ENCODE measurements at regions not wholly inside any gene's neighbourhood (a gene's known extent, or its start where the extent isn't known, plus 50 kb on each side); places are given as distances from the start of the nearest gene placed in this dataset.
"Not testable (repeated sequence)": the region's sequence is repeated elsewhere in the genome, so short reads cannot be mapped to it uniquely, and the experiment has no call there.

GRCh38 chr17:20908313-20909267 lies 134.2 kb downstream of the USP22 start:
- 9 to 13% methylated on average over 32 to 38 of the region's 43 CpGs for WGBS, 2 experiments (ENCODE audit: insufficient coverage in 2 of 2)
- Histone ChIP-seq H3K27ac (ENCODE audit: low read depth, low read length, severe bottlenecking) (peak overlapping the region; percentile 82), H3K9me3 (ENCODE audit: control insufficient read depth, low read length) (no peaks in the 10 kb centered on the region), H3K36me3 (ENCODE audit: control insufficient read depth, insufficient read depth, low read length) (no peaks in the 10 kb centered on the region), H3K4me3 (ENCODE audit: extremely low read depth, insufficient read depth, low read length, poor library complexity, severe bottlenecking) (peak overlapping the region; percentile 22), H3K4me1 (ENCODE audit: control insufficient read depth, insufficient read depth, low read length, poor library complexity, severe bottlenecking) (no peaks in the 10 kb centered on the region)

DNA sequence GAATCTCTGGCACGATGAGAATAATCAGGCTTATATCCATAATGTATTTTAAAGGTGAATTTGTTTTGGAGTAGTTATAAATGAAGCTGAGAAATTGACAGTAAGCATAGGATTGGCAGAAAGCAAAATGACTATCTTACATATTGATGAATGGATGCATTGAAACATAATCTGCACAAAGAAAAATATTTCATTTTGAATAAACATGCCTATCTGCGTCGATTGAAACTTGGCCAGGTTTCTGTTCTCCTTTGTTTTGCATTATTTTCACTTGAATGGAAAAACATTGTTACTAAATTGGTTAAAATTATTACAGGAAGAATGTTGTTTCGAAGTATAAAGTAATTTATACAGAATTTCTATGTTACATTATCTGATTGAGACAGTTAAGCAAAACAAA lies 128.2 kb downstream of the USP22 start:
- no CpG with 5 or more reads among the region's 4 CpGs for WGBS, 2 experiments (ENCODE audit: insufficient coverage in 2 of 2)
- H3K4me1 ChIP-seq (ENCODE audit: control insufficient read depth, insufficient read depth, low read length, poor library complexity, severe bottlenecking): no peaks in the 10 kb centered on the region
- H3K4me3 ChIP-seq (ENCODE audit: extremely low read depth, insufficient read depth, low read length, poor library complexity, severe bottlenecking): no peak overlapping the region
- no peaks in the 10 kb centered on the region for H3K36me3 ChIP-seq (ENCODE audit: control insufficient read depth, insufficient read depth, low read length)
- no peaks in the 10 kb centered on the region for H3K9me3 ChIP-seq (ENCODE audit: control insufficient read depth, low read length)
- H3K27ac ChIP-seq (ENCODE audit: low read depth, low read length, severe bottlenecking): no peak overlapping the region

- Histone ChIP-seq H3K4me1 (ENCODE audit: control insufficient read depth, insufficient read depth, low read length, poor library complexity, severe bottlenecking) (no peaks in the 10 kb centered on the region), H3K4me3 (ENCODE audit: extremely low read depth, insufficient read depth, low read length, poor library complexity, severe bottlenecking) (no peak overlapping the region), H3K9me3 (ENCODE audit: control insufficient read depth, low read length) (no peaks in the 10 kb centered on the region), H3K36me3 (ENCODE audit: control insufficient read depth, insufficient read depth, low read length) (no peaks in the 10 kb centered on the region), H3K27ac (ENCODE audit: low read depth, low read length, severe bottlenecking) (no peak overlapping the region)
- WGBS, 2 experiments (ENCODE audit: insufficient coverage in 2 of 2): 76 to 94% methylated on average over 2 to 3 of the region's 4 CpGs
Observed at GRCh38 chr17:20916383-20916782, 126.4 kb downstream of the USP22 start.

- 93% methylated on average over 2 of the region's 10 CpGs; no CpG with 5 or more reads in 1 of the 2 experiments for WGBS, 2 experiments (ENCODE audit: insufficient coverage in 2 of 2)
- not testable (repeated sequence) for H3K4me3 ChIP-seq (ENCODE audit: extremely low read depth, insufficient read depth, low read length, poor library complexity, severe bottlenecking); H3K4me1 ChIP-seq (ENCODE audit: control insufficient read depth, insufficient read depth, low read length, poor library complexity, severe bottlenecking); H3K27ac ChIP-seq (ENCODE audit: low read depth, low read length, severe bottlenecking); H3K36me3 ChIP-seq (ENCODE audit: control insufficient read depth, insufficient read depth, low read length); H3K9me3 ChIP-seq (ENCODE audit: control insufficient read depth, low read length)
Observed at GRCh38 chr17:20917610-20918306, 125.1 kb downstream of the USP22 start.

DNA sequence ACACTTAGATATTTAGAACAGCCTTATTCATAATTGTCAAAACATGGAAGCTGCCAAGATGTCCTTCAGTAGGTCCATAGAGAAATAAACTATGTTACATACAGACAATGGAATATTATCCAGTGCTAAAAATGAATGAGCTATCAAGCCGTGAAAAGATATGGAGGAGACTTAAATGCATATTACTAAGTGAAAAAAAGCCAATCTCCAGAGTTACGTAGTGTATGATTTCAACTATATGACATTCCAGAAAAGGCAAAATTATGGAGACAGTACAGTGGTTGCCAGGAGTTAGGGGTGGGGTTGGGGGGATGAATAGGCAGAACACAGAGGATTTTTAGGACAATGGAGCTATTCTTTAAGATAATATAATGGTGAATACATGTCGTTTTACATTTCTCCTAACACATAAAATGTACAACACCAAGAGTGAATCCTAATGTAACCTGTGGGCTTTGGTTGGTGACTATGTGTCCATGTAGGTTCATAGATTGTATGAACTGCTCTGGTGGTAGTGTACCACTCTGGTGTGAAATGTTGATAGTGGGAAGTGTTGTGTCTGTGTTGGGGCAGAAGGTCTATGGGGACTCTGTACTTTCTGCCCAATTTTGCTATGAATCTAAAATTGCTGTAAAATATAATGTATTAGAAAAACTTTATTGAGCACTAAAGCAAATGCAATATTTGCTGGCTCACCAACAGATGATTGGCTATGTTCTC lies 122.6 kb downstream of the USP22 start:
- no peak overlapping the region for H3K4me3 ChIP-seq (ENCODE audit: extremely low read depth, insufficient read depth, low read length, poor library complexity, severe bottlenecking)
- no peaks in the 10 kb centered on the region for H3K4me1 ChIP-seq (ENCODE audit: control insufficient read depth, insufficient read depth, low read length, poor library complexity, severe bottlenecking)
- H3K9me3 ChIP-seq (ENCODE audit: control insufficient read depth, low read length): no peaks in the 10 kb centered on the region
- H3K36me3 ChIP-seq (ENCODE audit: control insufficient read depth, insufficient read depth, low read length): no peaks in the 10 kb centered on the region
- H3K27ac ChIP-seq (ENCODE audit: low read depth, low read length, severe bottlenecking): no peak overlapping the region
- 100% methylated on average over 1 of the region's 3 CpGs; no CpG with 5 or more reads in 1 of the 2 experiments for WGBS, 2 experiments (ENCODE audit: insufficient coverage in 2 of 2)

GRCh38 chr17:20920815-20921199 lies 122.0 kb downstream of the USP22 start:
- H3K4me3 ChIP-seq (ENCODE audit: extremely low read depth, insufficient read depth, low read length, poor library complexity, severe bottlenecking): no peak overlapping the region

GRCh38 chr17:20922128-20922670 lies 120.6 kb downstream of the USP22 start:
- Histone ChIP-seq H3K4me1 (ENCODE audit: control insufficient read depth, insufficient read depth, low read length, poor library complexity, severe bottlenecking) (no peaks in the 10 kb centered on the region), H3K27ac (ENCODE audit: low read depth, low read length, severe bottlenecking) (no peak overlapping the region), H3K36me3 (ENCODE audit: control insufficient read depth, insufficient read depth, low read length) (no peaks in the 10 kb centered on the region), H3K4me3 (ENCODE audit: extremely low read depth, insufficient read depth, low read length, poor library complexity, severe bottlenecking) (no peak overlapping the region), H3K9me3 (ENCODE audit: control insufficient read depth, low read length) (no peaks in the 10 kb centered on the region)
- WGBS, 2 experiments (ENCODE audit: insufficient coverage in 2 of 2): 85 to 100% methylated on average over 1 of the region's 1 CpG

More at GRCh38 chr17:20920815-20921199, 122.0 kb downstream of the USP22 start:
- Histone ChIP-seq H3K9me3 (ENCODE audit: control insufficient read depth, low read length) (no peaks in the 10 kb centered on the region), H3K36me3 (ENCODE audit: control insufficient read depth, insufficient read depth, low read length) (no peaks in the 10 kb centered on the region), H3K27ac (ENCODE audit: low read depth, low read length, severe bottlenecking) (no peak overlapping the region), H3K4me1 (ENCODE audit: control insufficient read depth, insufficient read depth, low read length, poor library complexity, severe bottlenecking) (no peaks in the 10 kb centered on the region)
- WGBS, 2 experiments (ENCODE audit: insufficient coverage in 2 of 2): 33 to 89% methylated on average over 1 of the region's 1 CpG

DNA sequence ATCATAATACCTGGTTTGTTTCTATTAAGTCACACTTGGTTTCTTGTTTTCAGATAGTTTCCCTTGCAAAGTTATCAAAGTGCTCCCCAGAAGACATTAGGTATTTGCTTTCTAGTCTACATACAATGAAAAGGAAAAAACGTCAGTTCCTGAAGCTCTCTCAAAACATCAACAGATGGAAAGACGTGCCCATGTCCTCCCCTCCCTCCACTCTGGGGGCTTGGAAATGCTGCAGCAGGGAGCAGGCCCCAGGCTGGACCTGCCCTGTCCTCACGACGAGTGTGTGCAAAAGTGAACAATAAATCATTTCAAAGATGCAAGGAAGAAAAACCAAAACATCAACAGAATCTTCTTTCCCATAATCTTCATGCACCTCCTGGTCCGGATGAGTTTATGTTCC lies 118.5 kb downstream of the USP22 start:
- Histone ChIP-seq H3K27ac (ENCODE audit: low read depth, low read length, severe bottlenecking) (no peak overlapping the region), H3K36me3 (ENCODE audit: control insufficient read depth, insufficient read depth, low read length) (no peaks in the 10 kb centered on the region), H3K4me3 (ENCODE audit: extremely low read depth, insufficient read depth, low read length, poor library complexity, severe bottlenecking) (no peak overlapping the region), H3K4me1 (ENCODE audit: control insufficient read depth, insufficient read depth, low read length, poor library complexity, severe bottlenecking) (no peaks in the 10 kb centered on the region), H3K9me3 (ENCODE audit: control insufficient read depth, low read length) (no peaks in the 10 kb centered on the region)
- WGBS, 2 experiments (ENCODE audit: insufficient coverage in 2 of 2): 70 to 94% methylated on average over 2 of the region's 5 CpGs

- Histone ChIP-seq H3K9me3 (ENCODE audit: control insufficient read depth, low read length) (no peaks in the 10 kb centered on the region), H3K4me1 (ENCODE audit: control insufficient read depth, insufficient read depth, low read length, poor library complexity, severe bottlenecking) (no peaks in the 10 kb centered on the region), H3K4me3 (ENCODE audit: extremely low read depth, insufficient read depth, low read length, poor library complexity, severe bottlenecking) (no peak overlapping the region), H3K27ac (ENCODE audit: low read depth, low read length, severe bottlenecking) (no peak overlapping the region), H3K36me3 (ENCODE audit: control insufficient read depth, insufficient read depth, low read length) (no peaks in the 10 kb centered on the region)
- 100% methylated on average over 2 of the region's 3 CpGs; no CpG with 5 or more reads in 1 of the 2 experiments for WGBS, 2 experiments (ENCODE audit: insufficient coverage in 2 of 2)
Observed at GRCh38 chr17:20925091-20925490, 117.7 kb downstream of the USP22 start.

- no CpG with 5 or more reads among the region's 2 CpGs for WGBS, 2 experiments (ENCODE audit: insufficient coverage in 2 of 2)
- Histone ChIP-seq H3K36me3 (ENCODE audit: control insufficient read depth, insufficient read depth, low read length) (no peaks in the 10 kb centered on the region), H3K27ac (ENCODE audit: low read depth, low read length, severe bottlenecking) (no peak overlapping the region), H3K9me3 (ENCODE audit: control insufficient read depth, low read length) (no peaks in the 10 kb centered on the region), H3K4me3 (ENCODE audit: extremely low read depth, insufficient read depth, low read length, poor library complexity, severe bottlenecking) (no peak overlapping the region), H3K4me1 (ENCODE audit: control insufficient read depth, insufficient read depth, low read length, poor library complexity, severe bottlenecking) (no peaks in the 10 kb centered on the region)
Observed at GRCh38 chr17:20925954-20926353, 116.9 kb downstream of the USP22 start.

Data from mesodermal cell (in vitro differentiated cells).